CD4-positive, alpha-beta T cell (primary cell): ENCODE measurements at regions not wholly inside any gene's neighbourhood (a gene's known extent, or its start where the extent isn't known, plus 50 kb on each side); places are given as distances from the start of the nearest gene placed in this dataset.

Source experiments
- ATAC-seq: fragments of 200-7000 bp; cut with Tn5 transposase; one replicate; pipeline ENCODE4 v1.10.0; 2022; ENCODE audit warnings: mild to moderate bottlenecking; ENCODE audit not compliant: poor library complexity
- CTCF ChIA-PET: fragments of 350-600 bp; sonication (Branson Sonifier 250); formaldehyde crosslinking; loops from one replicate; lab custom pipeline; 2021; ENCODE audit warnings: antibody characterized with exemption, inconsistent platforms; lab: Charles Lee
- POLR2A ChIA-PET: fragments of 350-600 bp; sonication (Branson Sonifier 250); formaldehyde crosslinking; loops from one replicate; lab custom pipeline; 2021; ENCODE audit warnings: antibody characterized with exemption, inconsistent platforms; lab: Charles Lee
- DNase-seq, 14 experiments: peaks; one replicate each; pipeline ENCODE4 v3.0.0-alpha.2; 2013 to 2020; ENCODE audit warnings: mixed read lengths in 2 of 14
- H3K27ac ChIP-seq, 2 donors: one replicate each; pipeline versions ENCODE4 v1.5.1 to v1.7.0; 2013; ENCODE audit warnings: low read length in 2 of 2, low read depth in 1 of 2, mild to moderate bottlenecking in 1 of 2
- H3K27me3 ChIP-seq, 2 experiments: 1 replicate in 1 of 2; 2 replicates in 1 of 2; pipeline versions ENCODE4 v1.6.1 to v1.7.0; 2013; ENCODE audit warnings: low read length in 2 of 2, control low read depth in 1 of 2, mild to moderate bottlenecking in 1 of 2, moderate library complexity in 1 of 2; ENCODE audit not compliant: insufficient read depth in 2 of 2, control insufficient read depth in 1 of 2
- H3K36me3 ChIP-seq: one replicate; pipeline ENCODE4 v1.6.1; 2013; ENCODE audit warnings: low read length, control low read depth; ENCODE audit not compliant: insufficient read depth
- H3K4me1 ChIP-seq: one replicate; pipeline ENCODE4 v1.6.1; 2013; ENCODE audit warnings: low read length, control low read depth; ENCODE audit not compliant: insufficient read depth
- H3K4me3 ChIP-seq: one replicate; pipeline ENCODE4 v1.5.1; 2013; ENCODE audit warnings: mild to moderate bottlenecking, low read length, moderate library complexity
- H3K9me3 ChIP-seq, 2 experiments: 1 replicate in 1 of 2; 2 replicates in 1 of 2; pipeline versions ENCODE4 v1.6.1 to v1.7.0; 2013; ENCODE audit warnings: low read length in 2 of 2, mild to moderate bottlenecking in 2 of 2, control low read depth in 1 of 2, moderate library complexity in 1 of 2; ENCODE audit not compliant: control insufficient read depth in 1 of 2, insufficient read depth in 1 of 2
- H3K27ac Mint-ChIP-seq: one replicate; pipeline ENCODE4 v1.8.0; 2020; ENCODE audit warnings: mixed read lengths
- H3K27me3 Mint-ChIP-seq: one replicate; pipeline ENCODE4 v1.8.0; 2021; ENCODE audit warnings: mixed read lengths
- H3K36me3 Mint-ChIP-seq: one replicate; pipeline ENCODE4 v1.8.0; 2021; ENCODE audit warnings: low read depth, mixed read lengths
- H3K4me1 Mint-ChIP-seq: one replicate; pipeline ENCODE4 v1.8.0; 2021; ENCODE audit warnings: low read depth, mixed read lengths
- H3K4me3 Mint-ChIP-seq: one replicate; pipeline ENCODE4 v1.8.0; 2020; ENCODE audit warnings: mild to moderate bottlenecking, mixed read lengths
- H3K9me3 Mint-ChIP-seq: one replicate; pipeline ENCODE4 v1.8.0; 2020; ENCODE audit warnings: mixed read lengths
- intact Hi-C, 2 experiments: fragments of 100-400 bp; cut with DNase I in 1 of 2; cut with micrococcal nuclease in 1 of 2; formaldehyde crosslinking; loops; one replicate each; pipeline versions ENCODE4 v1.15.1 to v1.9.0; 2023 to 2025; cut with DNase I, micrococcal nuclease
- TF ChIP-seq, protein P1 (sequence below): fragments of 200-600 bp; IDR thresholded peaks from one replicate; pipeline ENCODE4 v1.8.0; 2022; ENCODE audit warnings: antibody characterized with exemption, mild to moderate bottlenecking

- Histone ChIP-seq H3K9me3 (no peaks in the 10 kb centered on the region), H3K27ac (no peak overlapping the region), H3K36me3 (no peaks in the 10 kb centered on the region), H3K4me1 (no peaks in the 10 kb centered on the region), H3K4me3 (no peak overlapping the region), H3K27me3 (no peaks in the 10 kb centered on the region)
- intact Hi-C loops: no loop called here
- Mint-ChIP-seq H3K9me3 (peaks cover 2% of the 10 kb centered on the region), H3K36me3 (no peaks in the 10 kb centered on the region), H3K4me1 (no peaks in the 10 kb centered on the region), H3K27me3 (no peaks in the 10 kb centered on the region), H3K27ac (no peak overlapping the region), H3K4me3 (no peak overlapping the region)
- TF ChIP-seq, protein P1, sequence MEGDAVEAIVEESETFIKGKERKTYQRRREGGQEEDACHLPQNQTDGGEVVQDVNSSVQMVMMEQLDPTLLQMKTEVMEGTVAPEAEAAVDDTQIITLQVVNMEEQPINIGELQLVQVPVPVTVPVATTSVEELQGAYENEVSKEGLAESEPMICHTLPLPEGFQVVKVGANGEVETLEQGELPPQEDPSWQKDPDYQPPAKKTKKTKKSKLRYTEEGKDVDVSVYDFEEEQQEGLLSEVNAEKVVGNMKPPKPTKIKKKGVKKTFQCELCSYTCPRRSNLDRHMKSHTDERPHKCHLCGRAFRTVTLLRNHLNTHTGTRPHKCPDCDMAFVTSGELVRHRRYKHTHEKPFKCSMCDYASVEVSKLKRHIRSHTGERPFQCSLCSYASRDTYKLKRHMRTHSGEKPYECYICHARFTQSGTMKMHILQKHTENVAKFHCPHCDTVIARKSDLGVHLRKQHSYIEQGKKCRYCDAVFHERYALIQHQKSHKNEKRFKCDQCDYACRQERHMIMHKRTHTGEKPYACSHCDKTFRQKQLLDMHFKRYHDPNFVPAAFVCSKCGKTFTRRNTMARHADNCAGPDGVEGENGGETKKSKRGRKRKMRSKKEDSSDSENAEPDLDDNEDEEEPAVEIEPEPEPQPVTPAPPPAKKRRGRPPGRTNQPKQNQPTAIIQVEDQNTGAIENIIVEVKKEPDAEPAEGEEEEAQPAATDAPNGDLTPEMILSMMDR: no peak
- ChIA-PET POLR2A (no interaction called here), CTCF (no interaction called here)
- ATAC-seq: no peak
- DNase-seq: no peak
Observed at GRCh38 chr6:15790116-15790515, 127.3 kb upstream of the DTNBP1 start.

- Mint-ChIP-seq H3K36me3 (no peaks in the 10 kb centered on the region), H3K4me1 (no peaks in the 10 kb centered on the region), H3K9me3 (peaks cover 2% of the 10 kb centered on the region), H3K27ac (no peak overlapping the region), H3K4me3 (no peak overlapping the region), H3K27me3 (no peaks in the 10 kb centered on the region)
- Histone ChIP-seq H3K9me3 (no peaks in the 10 kb centered on the region), H3K27ac (no peak overlapping the region), H3K4me1 (no peaks in the 10 kb centered on the region), H3K36me3 (no peaks in the 10 kb centered on the region), H3K27me3 (no peaks in the 10 kb centered on the region), H3K4me3 (no peak overlapping the region)
- POLR2A ChIA-PET: no interaction called here
- TF ChIP-seq, protein P1: no peak
- no peak for DNase-seq
- ATAC-seq: no peak
- CTCF ChIA-PET: interaction anchor here (1.1 kb wide), 1 partner anchor 18 kb away, joined by 3 read pairs; no protein-coding TSS in a partner anchor
- intact Hi-C loops: no loop called here
Observed at GRCh38 chr6:15786846-15787245, 124.0 kb upstream of the DTNBP1 start.

- Histone ChIP-seq H3K27me3 (no peaks in the 10 kb centered on the region), H3K9me3 (no peaks in the 10 kb centered on the region), H3K36me3 (no peaks in the 10 kb centered on the region), H3K4me1 (no peaks in the 10 kb centered on the region), H3K4me3 (no peak overlapping the region), H3K27ac (no peak overlapping the region)
- POLR2A ChIA-PET: no interaction called here
- CTCF ChIA-PET: no interaction called here
- Mint-ChIP-seq H3K4me1 (no peaks in the 10 kb centered on the region), H3K27me3 (no peaks in the 10 kb centered on the region), H3K27ac (no peak overlapping the region), H3K4me3 (no peak overlapping the region), H3K9me3 (peaks cover 2% of the 10 kb centered on the region), H3K36me3 (no peaks in the 10 kb centered on the region)
- no peak for ATAC-seq
- intact Hi-C loops: no loop called here
- TF ChIP-seq, protein P1: no peak
- no peak for DNase-seq
Observed at GRCh38 chr6:15783484-15783883, 120.7 kb upstream of the DTNBP1 start.
